ENCODE measurements at regions not wholly inside any gene's neighbourhood (a gene's known extent, or its start where the extent isn't known, plus 50 kb on each side); places are given as distances from the start of the nearest gene placed in this dataset.

DNA sequence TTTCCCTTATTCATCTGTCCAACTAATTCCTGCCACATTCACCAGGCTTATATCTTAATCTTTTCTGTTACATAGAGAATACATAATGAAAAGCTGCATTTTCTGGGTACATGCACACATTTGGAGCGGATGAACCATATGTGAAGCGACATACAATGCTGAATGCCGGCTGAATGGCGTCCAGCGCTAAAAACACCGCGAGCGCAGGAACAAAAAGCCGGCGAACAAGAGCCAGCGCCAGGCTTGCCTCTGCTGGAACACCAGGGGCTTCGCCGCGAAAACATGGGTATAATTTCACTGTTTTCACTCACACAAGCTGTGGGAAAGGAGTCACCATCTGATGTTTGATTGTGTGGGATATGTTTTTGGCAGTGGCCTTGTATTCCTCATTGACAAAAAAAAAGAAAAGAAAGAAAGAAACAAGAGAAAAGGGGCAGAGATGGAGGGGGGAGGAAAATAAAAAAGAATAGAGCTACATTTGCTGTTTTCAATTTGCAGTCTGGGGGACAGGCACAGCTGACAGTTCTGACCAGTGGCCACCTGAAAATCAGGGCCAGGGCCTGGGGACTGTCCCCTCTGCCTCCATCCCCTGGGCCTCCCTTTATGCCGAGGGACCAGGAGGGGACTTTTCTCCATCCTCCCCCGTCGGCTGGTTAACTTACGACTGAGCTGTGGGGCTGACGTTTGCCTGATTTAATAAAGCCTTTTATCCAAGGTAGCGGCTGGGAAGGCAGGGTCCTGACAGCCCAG is 70.2 kb upstream of the OLIG2 start:
- no peak overlapping the region for H3K27ac ChIP-seq
- H3K4me1 ChIP-seq, result no peaks in the 10 kb centered on the region
- no peaks in the 10 kb centered on the region for H3K9me3 ChIP-seq
- no peak for ATAC-seq
- H3K36me3 ChIP-seq, result no peaks in the 10 kb centered on the region
- WGBS (ENCODE audit: insufficient coverage, low coverage, low lambda C conversion rate, missing lambda C conversion rate), result 60% methylated on average over 20 of the region's 20 CpGs
- no peak for DNase-seq
- H3K27me3 ChIP-seq, result peaks cover 0 to 8% of the 10 kb centered on the region in 2 donors
- H3K4me3 ChIP-seq, result no peak overlapping the region
- intact Hi-C loops (cut with DNase I), result no loop called here
- no peak for TF ChIP-seq POLR2A (IDR thresholded peaks at IDR 0.05)
- TF ChIP-seq, protein P1, sequence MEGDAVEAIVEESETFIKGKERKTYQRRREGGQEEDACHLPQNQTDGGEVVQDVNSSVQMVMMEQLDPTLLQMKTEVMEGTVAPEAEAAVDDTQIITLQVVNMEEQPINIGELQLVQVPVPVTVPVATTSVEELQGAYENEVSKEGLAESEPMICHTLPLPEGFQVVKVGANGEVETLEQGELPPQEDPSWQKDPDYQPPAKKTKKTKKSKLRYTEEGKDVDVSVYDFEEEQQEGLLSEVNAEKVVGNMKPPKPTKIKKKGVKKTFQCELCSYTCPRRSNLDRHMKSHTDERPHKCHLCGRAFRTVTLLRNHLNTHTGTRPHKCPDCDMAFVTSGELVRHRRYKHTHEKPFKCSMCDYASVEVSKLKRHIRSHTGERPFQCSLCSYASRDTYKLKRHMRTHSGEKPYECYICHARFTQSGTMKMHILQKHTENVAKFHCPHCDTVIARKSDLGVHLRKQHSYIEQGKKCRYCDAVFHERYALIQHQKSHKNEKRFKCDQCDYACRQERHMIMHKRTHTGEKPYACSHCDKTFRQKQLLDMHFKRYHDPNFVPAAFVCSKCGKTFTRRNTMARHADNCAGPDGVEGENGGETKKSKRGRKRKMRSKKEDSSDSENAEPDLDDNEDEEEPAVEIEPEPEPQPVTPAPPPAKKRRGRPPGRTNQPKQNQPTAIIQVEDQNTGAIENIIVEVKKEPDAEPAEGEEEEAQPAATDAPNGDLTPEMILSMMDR (IDR thresholded peaks at IDR 0.05), result no peak

DNA sequence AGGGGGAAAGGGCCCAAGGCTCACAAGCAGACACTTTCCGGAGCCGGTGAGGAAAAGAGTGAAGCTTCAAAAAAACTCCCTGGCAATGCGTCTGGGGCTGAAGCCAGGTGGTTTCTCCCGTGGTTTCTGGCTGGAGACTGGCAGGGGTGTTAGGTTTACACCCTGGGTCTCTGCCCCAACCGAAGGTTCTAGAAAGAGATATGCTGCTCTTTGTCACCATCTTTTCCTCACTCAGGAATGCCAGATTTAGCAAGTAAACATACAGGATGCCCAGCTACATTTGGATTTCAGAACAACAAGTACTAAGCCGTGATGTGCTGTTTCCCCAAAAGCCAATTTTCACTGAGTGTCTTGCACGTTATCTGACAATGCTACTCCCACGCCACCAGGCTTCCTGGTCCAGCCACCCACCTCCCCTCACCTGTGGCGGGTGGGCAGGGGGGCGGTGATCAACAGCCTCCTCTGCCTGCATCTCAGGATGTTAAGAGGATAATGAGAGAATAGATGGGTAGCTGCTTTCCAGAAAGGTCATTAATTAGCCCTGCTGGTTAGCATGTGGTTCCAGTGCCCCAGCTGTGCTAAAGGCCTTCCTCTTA is 69.6 kb upstream of the OLIG2 start:
- 48% methylated on average over 10 of the region's 10 CpGs for WGBS (ENCODE audit: insufficient coverage, low coverage, low lambda C conversion rate, missing lambda C conversion rate)
- DNase-seq (no peak), ATAC-seq (no peak)
- TF ChIP-seq POLR2A (IDR thresholded peaks at IDR 0.05), result no peak
- TF ChIP-seq, protein P1 (IDR thresholded peaks at IDR 0.05), result no peak
- Histone ChIP-seq H3K36me3 (no peaks in the 10 kb centered on the region), H3K27ac (no peak overlapping the region), H3K4me1 (no peaks in the 10 kb centered on the region), H3K27me3 (peaks cover 0 to 8% of the 10 kb centered on the region in 2 donors), H3K9me3 (no peaks in the 10 kb centered on the region), H3K4me3 (no peak overlapping the region)
- intact Hi-C loops (cut with DNase I), result no loop called here

DNA sequence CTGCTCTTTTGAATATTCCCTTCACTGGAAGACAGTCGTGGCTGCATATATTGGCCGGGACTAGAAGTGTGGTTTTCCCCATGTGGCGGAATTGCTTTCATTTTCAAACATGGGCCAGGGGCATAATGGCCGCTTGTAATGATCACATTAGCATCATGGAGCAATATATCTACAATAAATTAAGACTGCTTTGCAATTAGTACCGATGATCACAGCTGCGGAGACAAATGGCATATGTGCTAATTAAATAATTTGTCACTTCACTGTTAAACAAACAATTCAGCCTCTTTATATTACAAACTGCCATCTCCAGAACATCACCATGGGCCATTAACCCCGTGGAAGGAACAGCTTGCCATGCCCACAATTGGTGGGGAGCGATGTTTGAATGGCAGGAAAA is 68.2 kb upstream of the OLIG2 start:
- ATAC-seq, result no peak
- 61% methylated on average over 7 of the region's 8 CpGs for WGBS (ENCODE audit: insufficient coverage, low coverage, low lambda C conversion rate, missing lambda C conversion rate)
- intact Hi-C loops (cut with DNase I), result no loop called here
- peaks cover 0 to 8% of the 10 kb centered on the region in 2 donors for H3K27me3 ChIP-seq
- H3K9me3 ChIP-seq, result no peaks in the 10 kb centered on the region
- no peaks in the 10 kb centered on the region for H3K4me1 ChIP-seq
- TF ChIP-seq, protein P1 (IDR thresholded peaks at IDR 0.05), result no peak
- DNase-seq, result no peak
- H3K36me3 ChIP-seq, result no peaks in the 10 kb centered on the region
- H3K4me3 ChIP-seq, result no peak overlapping the region
- no peak overlapping the region for H3K27ac ChIP-seq

DNA sequence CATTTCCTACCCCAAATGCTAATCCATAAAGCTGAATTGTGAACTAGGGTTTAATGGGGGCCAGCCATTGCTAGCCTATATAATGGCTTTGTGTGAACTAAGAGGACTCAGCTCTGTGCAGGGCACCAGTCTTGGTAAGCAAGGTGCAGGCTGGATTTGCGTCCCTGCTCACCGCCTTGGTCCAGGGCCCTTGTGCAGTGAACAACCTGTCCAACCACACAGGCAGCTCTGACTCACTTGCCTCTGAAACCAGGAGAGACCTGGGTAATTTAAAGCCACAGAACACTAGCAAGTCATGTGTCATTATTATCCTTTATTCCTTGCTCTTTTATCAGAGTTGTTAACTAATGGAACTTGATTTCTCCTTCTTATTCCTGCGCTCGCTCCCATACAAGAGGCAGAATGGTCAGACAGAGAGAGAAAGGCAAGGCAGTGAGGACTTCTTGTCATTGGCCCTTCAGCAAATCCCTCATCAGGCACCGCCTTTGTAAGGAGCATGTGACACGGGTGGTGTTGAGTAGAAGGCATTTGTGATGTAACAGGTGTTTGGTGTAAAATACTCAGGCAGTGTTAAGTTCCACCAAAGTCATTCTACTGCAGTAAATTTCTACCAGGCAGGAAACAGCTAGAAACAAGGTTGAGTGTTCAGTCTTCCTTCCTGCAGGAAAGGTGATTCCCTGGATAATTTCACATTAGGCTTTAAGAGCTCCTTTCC is 67.3 kb upstream of the OLIG2 start:
- WGBS (ENCODE audit: insufficient coverage, low coverage, low lambda C conversion rate, missing lambda C conversion rate), result 43% methylated on average over 4 of the region's 6 CpGs
- peaks cover 0 to under 1% of the 10 kb centered on the region in 2 donors for H3K27me3 ChIP-seq
- intact Hi-C loops (cut with DNase I), result no loop called here
- DNase-seq (no peak), ATAC-seq (no peak)
- H3K4me1 ChIP-seq, result no peaks in the 10 kb centered on the region
- no peak overlapping the region for H3K4me3 ChIP-seq
- TF ChIP-seq, protein P1 (IDR thresholded peaks at IDR 0.05), result no peak
- TF ChIP-seq POLR2A (IDR thresholded peaks at IDR 0.05), result no peak
- H3K36me3 ChIP-seq, result no peaks in the 10 kb centered on the region
- no peaks in the 10 kb centered on the region for H3K9me3 ChIP-seq
- H3K27ac ChIP-seq, result no peak overlapping the region

Data from right lobe of liver (tissue), 6 donors.